ENCODE measurements at regions not wholly inside any gene's neighbourhood (a gene's known extent, or its start where the extent isn't known, plus 50 kb on each side); places are given as distances from the start of the nearest gene placed in this dataset.

DNA sequence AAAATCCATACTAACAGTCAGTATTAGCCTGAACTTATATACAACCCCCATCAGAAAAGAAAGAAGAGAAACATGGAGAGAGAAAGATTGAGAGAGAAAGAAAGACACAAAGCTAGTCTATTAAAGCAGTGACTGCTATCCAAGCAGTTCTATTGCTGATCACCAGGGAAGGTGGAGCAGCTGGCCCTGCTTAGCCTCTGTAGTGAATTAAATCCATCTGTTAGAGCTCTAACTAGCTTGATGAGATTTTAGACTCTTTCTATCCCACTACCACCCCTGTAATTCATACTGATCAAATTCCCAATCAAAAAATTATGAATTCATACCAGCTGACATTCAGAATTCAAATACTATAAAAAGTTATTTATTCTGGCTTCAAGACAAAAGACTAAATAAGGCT is 486.0 kb upstream of the LRRN3 start:
- DNase-seq: no peak

DNA sequence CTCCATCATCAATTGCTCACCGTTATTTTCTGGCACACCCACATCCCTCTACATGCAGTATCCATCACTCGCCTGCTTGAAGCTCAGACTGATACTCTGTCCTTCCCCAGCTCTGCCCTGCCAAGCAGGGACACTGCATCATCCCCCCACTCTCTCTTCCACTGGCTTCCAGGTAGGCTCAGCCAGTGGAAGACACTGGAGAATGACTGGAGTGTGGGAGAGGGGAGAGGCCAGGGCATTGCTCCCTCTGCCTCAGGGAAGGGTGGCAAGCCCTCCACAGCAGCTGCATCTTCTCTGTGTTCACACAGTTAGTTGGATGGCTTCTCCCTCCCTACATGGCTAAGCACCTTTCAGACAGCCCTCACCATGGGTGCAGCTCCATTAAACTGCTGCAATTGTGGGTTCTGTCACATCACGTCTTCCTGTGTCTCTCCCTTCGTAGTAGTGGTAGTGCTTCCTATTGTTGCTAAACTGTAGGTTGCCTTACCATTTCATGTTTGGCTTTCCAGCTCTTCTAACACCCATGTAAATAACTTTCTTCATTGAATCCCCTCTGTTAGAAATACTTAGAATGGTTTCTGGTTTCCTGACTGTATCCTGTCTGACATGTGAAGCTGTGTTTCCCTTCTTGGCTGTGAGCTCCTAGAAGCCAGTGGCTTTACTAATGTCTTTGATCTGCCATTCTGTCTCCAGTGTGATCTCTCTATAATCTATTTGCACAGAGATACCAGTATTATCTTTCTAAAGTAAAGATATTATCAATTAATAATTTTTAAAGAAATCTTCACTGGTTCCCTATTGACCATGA is 483.7 kb upstream of the LRRN3 start:
- DNase-seq: no peak

DNA sequence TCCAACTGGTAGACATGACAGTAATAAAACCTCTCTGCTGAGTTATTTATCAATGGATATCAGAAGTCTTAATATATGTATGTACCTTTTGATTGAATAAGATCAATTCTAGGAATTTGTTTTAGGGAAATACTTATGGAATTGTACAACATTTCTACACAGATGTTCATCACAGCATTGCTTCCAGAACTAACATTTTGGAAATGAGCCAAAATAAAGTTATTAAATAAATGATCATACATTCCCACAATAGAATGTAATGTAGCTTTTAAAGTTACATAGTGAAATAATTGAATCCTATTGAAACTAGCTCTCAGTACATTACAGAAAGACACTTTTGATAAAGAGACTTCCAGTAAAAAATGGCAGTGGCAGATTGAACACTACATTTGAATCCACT is 481.6 kb upstream of the LRRN3 start:
- no peak for DNase-seq

DNA sequence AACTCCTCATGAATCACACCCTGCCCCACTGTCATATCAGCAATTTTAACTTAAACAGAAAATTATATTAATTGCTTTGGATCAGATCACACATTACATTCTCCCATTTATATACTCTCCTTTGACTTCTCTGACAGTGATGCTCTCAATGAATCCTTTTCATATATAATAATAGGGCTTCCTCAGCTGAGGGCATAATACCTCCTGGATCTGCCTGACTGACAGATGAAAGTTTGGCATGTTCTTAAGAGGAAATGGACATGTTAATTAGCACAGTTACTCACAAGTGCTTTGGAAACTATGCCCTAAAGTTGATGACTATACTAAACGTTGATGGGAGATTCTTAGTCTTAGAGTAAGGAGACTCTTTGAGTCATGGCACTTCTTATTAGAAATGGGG is 478.2 kb upstream of the LRRN3 start:
- no peak for DNase-seq

Data from hematopoietic multipotent progenitor cell treated with erythropoietin and hydrocortisone succinate and interleukin-3 and kit ligand, for 4 days (in vitro differentiated cells).